ENCODE measurements at regions not wholly inside any gene's neighbourhood (a gene's known extent, or its start where the extent isn't known, plus 50 kb on each side); places are given as distances from the start of the nearest gene placed in this dataset.

GRCh38 chr7:67614843-67615242 is 618.2 kb downstream of the TYW1 start:
- Histone ChIP-seq H3K4me1 (peaks cover 0 to 6% of the 10 kb centered on the region in 2 donors), H3K9me3 (no peaks in the 10 kb centered on the region), H3K4me3 (no peak overlapping the region), H3K27me3 (peaks cover 0 to 10% (median 0%) of the 10 kb centered on the region in 3 donors), H3K27ac (no peak overlapping the region), H3K36me3 (no peaks in the 10 kb centered on the region)
- in situ Hi-C loops (cut with MboI; ENCODE audit: low sequenced_read_pairs in 4 of 4): no loop called here
- TF ChIP-seq, protein P1, sequence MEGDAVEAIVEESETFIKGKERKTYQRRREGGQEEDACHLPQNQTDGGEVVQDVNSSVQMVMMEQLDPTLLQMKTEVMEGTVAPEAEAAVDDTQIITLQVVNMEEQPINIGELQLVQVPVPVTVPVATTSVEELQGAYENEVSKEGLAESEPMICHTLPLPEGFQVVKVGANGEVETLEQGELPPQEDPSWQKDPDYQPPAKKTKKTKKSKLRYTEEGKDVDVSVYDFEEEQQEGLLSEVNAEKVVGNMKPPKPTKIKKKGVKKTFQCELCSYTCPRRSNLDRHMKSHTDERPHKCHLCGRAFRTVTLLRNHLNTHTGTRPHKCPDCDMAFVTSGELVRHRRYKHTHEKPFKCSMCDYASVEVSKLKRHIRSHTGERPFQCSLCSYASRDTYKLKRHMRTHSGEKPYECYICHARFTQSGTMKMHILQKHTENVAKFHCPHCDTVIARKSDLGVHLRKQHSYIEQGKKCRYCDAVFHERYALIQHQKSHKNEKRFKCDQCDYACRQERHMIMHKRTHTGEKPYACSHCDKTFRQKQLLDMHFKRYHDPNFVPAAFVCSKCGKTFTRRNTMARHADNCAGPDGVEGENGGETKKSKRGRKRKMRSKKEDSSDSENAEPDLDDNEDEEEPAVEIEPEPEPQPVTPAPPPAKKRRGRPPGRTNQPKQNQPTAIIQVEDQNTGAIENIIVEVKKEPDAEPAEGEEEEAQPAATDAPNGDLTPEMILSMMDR (IDR thresholded peaks at IDR 0.05 in 4 of 5, conservative IDR thresholded peaks at IDR 0.05 in 1 of 5): no peak
- TF ChIP-seq POLR2A (IDR thresholded peaks at IDR 0.05): no peak
- DNase-seq (no peak), ATAC-seq (no peak)
- intact Hi-C loops (cut with DNase I; ENCODE audit: low total_unique reads): no loop called here

DNA sequence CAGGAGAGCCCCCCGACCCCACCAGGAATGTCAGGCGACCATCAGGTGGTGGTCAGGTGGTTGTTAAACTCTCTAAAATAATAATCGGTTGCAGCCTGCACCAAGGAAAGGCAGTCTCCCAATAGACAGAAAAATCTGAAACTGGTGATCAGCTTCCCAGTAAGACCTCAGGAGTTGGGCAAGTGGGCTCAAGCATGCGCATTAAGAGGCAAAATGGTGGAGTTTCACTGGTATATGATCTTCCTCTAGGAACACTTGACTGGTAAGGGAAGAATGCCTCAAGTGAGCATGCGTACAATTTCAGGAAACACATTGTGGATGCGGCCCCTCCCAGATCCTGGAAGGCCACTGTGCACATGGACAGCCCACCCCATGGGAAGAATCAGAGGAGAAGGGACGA is 619.9 kb downstream of the TYW1 start:
- no peak overlapping the region for H3K27ac ChIP-seq
- no peak overlapping the region for H3K4me3 ChIP-seq
- in situ Hi-C loops (cut with MboI; ENCODE audit: low sequenced_read_pairs in 4 of 4): no loop called here
- H3K4me1 ChIP-seq: peaks cover 0 to 6% of the 10 kb centered on the region in 2 donors
- no peak for ATAC-seq
- DNase-seq: no peak
- peaks cover 0 to 13% (median 0%) of the 10 kb centered on the region in 3 donors for H3K27me3 ChIP-seq
- no peak for TF ChIP-seq POLR2A (IDR thresholded peaks at IDR 0.05)
- TF ChIP-seq, protein P1 (IDR thresholded peaks at IDR 0.05 in 4 of 5, conservative IDR thresholded peaks at IDR 0.05 in 1 of 5): no peak
- no peaks in the 10 kb centered on the region for H3K36me3 ChIP-seq
- no peaks in the 10 kb centered on the region for H3K9me3 ChIP-seq
- intact Hi-C loops (cut with DNase I; ENCODE audit: low total_unique reads): no loop called here

- Histone ChIP-seq H3K36me3 (no peaks in the 10 kb centered on the region), H3K27ac (no peak overlapping the region), H3K9me3 (no peaks in the 10 kb centered on the region), H3K27me3 (peaks cover 0 to 13% (median 0%) of the 10 kb centered on the region in 3 donors), H3K4me1 (peaks cover 0 to 6% of the 10 kb centered on the region in 2 donors), H3K4me3 (no peak overlapping the region)
- in situ Hi-C loops (cut with MboI; ENCODE audit: low sequenced_read_pairs in 4 of 4): no loop called here
- DNase-seq: no peak
- TF ChIP-seq, protein P1 (IDR thresholded peaks at IDR 0.05 in 4 of 5, conservative IDR thresholded peaks at IDR 0.05 in 1 of 5): no peak
- TF ChIP-seq POLR2A (IDR thresholded peaks at IDR 0.05): no peak
- no peak for ATAC-seq
- intact Hi-C loops (cut with DNase I; ENCODE audit: low total_unique reads): no loop called here
These were observed 622.0 kb downstream of the TYW1 start for GRCh38 chr7:67618556-67619162.

- Histone ChIP-seq H3K36me3 (no peaks in the 10 kb centered on the region), H3K9me3 (no peaks in the 10 kb centered on the region), H3K4me3 (no peak overlapping the region), H3K27ac (no peak overlapping the region), H3K27me3 (peaks cover 0 to 13% (median 0%) of the 10 kb centered on the region in 3 donors), H3K4me1 (peaks cover 0 to 6% of the 10 kb centered on the region in 2 donors)
- no peak for ATAC-seq
- intact Hi-C loops (cut with DNase I; ENCODE audit: low total_unique reads) (no loop called here), in situ Hi-C loops (cut with MboI; ENCODE audit: low sequenced_read_pairs in 4 of 4) (no loop called here)
- no peak for DNase-seq
- no peak for TF ChIP-seq POLR2A (IDR thresholded peaks at IDR 0.05)
- TF ChIP-seq, protein P1 (IDR thresholded peaks at IDR 0.05 in 4 of 5, conservative IDR thresholded peaks at IDR 0.05 in 1 of 5): no peak
These were observed 622.5 kb downstream of the TYW1 start for GRCh38 chr7:67619175-67619574.

Measured in gastrocnemius medialis (tissue), 4 donors.